Activated CD4-positive, alpha-beta T cell treated with anti-CD3 and anti-CD28 coated beads for 1 hour (primary cell): ENCODE measurements at regions not wholly inside any gene's neighbourhood (a gene's known extent, or its start where the extent isn't known, plus 50 kb on each side); places are given as distances from the start of the nearest gene placed in this dataset.

Experiments
- DNase-seq: peaks from one replicate; pipeline ENCODE4 v3.0.0-alpha.2; 2020

GRCh38 chr18:2407961-2408360 is 163.3 kb downstream of the METTL4 start:
- DNase-seq = no peak

- no peak for DNase-seq
Measured at GRCh38 chr18:2409906-2410305, 161.4 kb downstream of the METTL4 start.

- no peak for DNase-seq
Measured at GRCh38 chr18:2410688-2411087, 160.6 kb downstream of the METTL4 start.

GRCh38 chr18:2411381-2411960 is 159.8 kb downstream of the METTL4 start:
- no peak for DNase-seq

- no peak for DNase-seq
Measured at GRCh38 chr18:2412281-2412680, 159.0 kb downstream of the METTL4 start.

GRCh38 chr18:2412996-2413751 is 158.1 kb downstream of the METTL4 start:
- no peak for DNase-seq

GRCh38 chr18:2414235-2414634 is 157.1 kb downstream of the METTL4 start:
- DNase-seq = no peak

GRCh38 chr18:2415656-2416055 is 155.6 kb downstream of the METTL4 start:
- no peak for DNase-seq

- DNase-seq = no peak
Measured at GRCh38 chr18:2417861-2418610, 153.3 kb downstream of the METTL4 start.

GRCh38 chr18:2420367-2420766 is 150.9 kb downstream of the METTL4 start:
- DNase-seq = no peak

- DNase-seq = no peak
Measured at GRCh38 chr18:2423761-2424160, 147.5 kb downstream of the METTL4 start.

- no peak for DNase-seq
Measured at GRCh38 chr18:2424420-2424819, 146.9 kb downstream of the METTL4 start.

- DNase-seq = no peak
Measured at GRCh38 chr18:2425426-2426317, 145.6 kb downstream of the METTL4 start.

GRCh38 chr18:2430191-2430590 is 141.1 kb downstream of the METTL4 start:
- DNase-seq = no peak

GRCh38 chr18:2431806-2432205 is 139.5 kb downstream of the METTL4 start:
- no peak for DNase-seq

GRCh38 chr18:2433366-2433765 is 137.9 kb downstream of the METTL4 start:
- DNase-seq = no peak

- DNase-seq = no peak
Measured at GRCh38 chr18:2441544-2441943, 129.8 kb downstream of the METTL4 start.

- no peak for DNase-seq
Measured at GRCh38 chr18:2442006-2442405, 129.3 kb downstream of the METTL4 start.

GRCh38 chr18:2442726-2443275 is 128.5 kb downstream of the METTL4 start:
- DNase-seq = no peak

- DNase-seq = no peak
Measured at GRCh38 chr18:2444201-2444875, 127.0 kb downstream of the METTL4 start.

- DNase-seq = no peak
Measured at GRCh38 chr18:2448565-2449151, 122.6 kb downstream of the METTL4 start.

GRCh38 chr18:2451556-2451955 is 119.7 kb downstream of the METTL4 start:
- no peak for DNase-seq
